Osteoblast (primary cell): ENCODE measurements at regions not wholly inside any gene's neighbourhood (a gene's known extent, or its start where the extent isn't known, plus 50 kb on each side); places are given as distances from the start of the nearest gene placed in this dataset.
"Not testable (repeated sequence)": the region's sequence is repeated elsewhere in the genome, so short reads cannot be mapped to it uniquely, and the experiment has no call there.

Source experiments
- DNase-seq: peaks from one replicate; pipeline ENCODE4 v3.0.0; 2011; ENCODE audit warnings: low spot score, mixed read lengths; ENCODE audit not compliant: insufficient read length; ENCODE audit errors: missing footprints
- H2AFZ ChIP-seq: 2 replicates; pipeline ENCODE4 v1.6.0; 2011; ENCODE audit warnings: mild to moderate bottlenecking, low read length
- H3K27ac ChIP-seq: 2 replicates; pipeline ENCODE4 v1.5.1; 2011; ENCODE audit warnings: mild to moderate bottlenecking, low read depth, low read length, moderate library complexity
- H3K27me3 ChIP-seq: 2 replicates; pipeline ENCODE4 v1.6.0; 2012; ENCODE audit warnings: mild to moderate bottlenecking, control low read depth, inconsistent platforms, low read length, moderate library complexity; ENCODE audit not compliant: insufficient read depth
- H3K36me3 ChIP-seq: 2 replicates; pipeline ENCODE4 v1.5.1; 2011; ENCODE audit warnings: mild to moderate bottlenecking, low read length, control low read depth, moderate library complexity; ENCODE audit not compliant: insufficient read depth
- H3K4me1 ChIP-seq: 2 replicates; pipeline ENCODE4 v1.5.1; 2011; ENCODE audit warnings: mild to moderate bottlenecking, low read length, control low read depth, moderate library complexity; ENCODE audit not compliant: insufficient read depth
- H3K4me2 ChIP-seq: 2 replicates; pipeline ENCODE4 v1.6.0; 2011; ENCODE audit warnings: mild to moderate bottlenecking, low read length; ENCODE audit not compliant: insufficient read depth
- H3K4me3 ChIP-seq: fragments of 200-600 bp; sonication (generic); 3 replicates; pipeline ENCODE4 v1.5.1; 2012; ENCODE audit warnings: mild to moderate bottlenecking, low read length, inconsistent platforms; ENCODE audit not compliant: insufficient read depth
- H3K79me2 ChIP-seq: 2 replicates; pipeline ENCODE4 v1.6.0; 2012; ENCODE audit warnings: mild to moderate bottlenecking, low read length, control low read depth, inconsistent platforms; ENCODE audit not compliant: insufficient read depth
- H3K9me3 ChIP-seq: 2 replicates; pipeline ENCODE4 v1.5.1; 2011; ENCODE audit warnings: low read depth, low read length, control low read depth
- H4K20me1 ChIP-seq: 2 replicates; pipeline ENCODE4 v1.6.0; 2012; ENCODE audit warnings: mild to moderate bottlenecking, low read length, control low read depth; ENCODE audit not compliant: insufficient read depth
- CTCF ChIP-seq: IDR thresholded peaks from 2 replicates; pipeline ENCODE4 v1.5.1; 2011; ENCODE audit warnings: mild to moderate bottlenecking, low read depth, low read length, moderate library complexity; ENCODE audit errors: extremely low read depth

- Histone ChIP-seq H3K4me1 (peaks cover 44% of the 10 kb centered on the region), H3K27ac (no peak overlapping the region), H3K9me3 (no peaks in the 10 kb centered on the region), H4K20me1 (no peaks in the 10 kb centered on the region), H3K4me2 (no peak overlapping the region), H3K27me3 (no peaks in the 10 kb centered on the region), H3K36me3 (no peaks in the 10 kb centered on the region), H3K79me2 (no peaks in the 10 kb centered on the region), H3K4me3 (no peak overlapping the region), H2AFZ (no peak overlapping the region)
- no peak for DNase-seq
- no peak for TF ChIP-seq CTCF
These were observed 182.8 kb downstream of the HS3ST3A1 start for GRCh38 chr17:13418891-13419290.

- H3K9me3 ChIP-seq = no peaks in the 10 kb centered on the region
- H3K27ac ChIP-seq = no peak overlapping the region
- no peak for TF ChIP-seq CTCF
- H3K36me3 ChIP-seq = no peaks in the 10 kb centered on the region
- H4K20me1 ChIP-seq = no peaks in the 10 kb centered on the region
- no peaks in the 10 kb centered on the region for H3K79me2 ChIP-seq
- no peak for DNase-seq
- no peak overlapping the region for H3K4me2 ChIP-seq
- H3K4me3 ChIP-seq = no peak overlapping the region
- H3K4me1 ChIP-seq = peaks cover 50% of the 10 kb centered on the region
- no peak overlapping the region for H2AFZ ChIP-seq
- H3K27me3 ChIP-seq = no peaks in the 10 kb centered on the region
These were observed 184.3 kb downstream of the HS3ST3A1 start for GRCh38 chr17:13417381-13417950.

GRCh38 chr17:13416748-13417363 lies 184.9 kb downstream of the HS3ST3A1 start:
- Histone ChIP-seq H4K20me1 (no peaks in the 10 kb centered on the region), H3K27ac (peak overlapping the region; percentile 80), H2AFZ (no peak overlapping the region), H3K4me2 (no peak overlapping the region), H3K4me1 (peaks cover 45% of the 10 kb centered on the region), H3K4me3 (no peak overlapping the region), H3K36me3 (no peaks in the 10 kb centered on the region), H3K9me3 (no peaks in the 10 kb centered on the region), H3K27me3 (no peaks in the 10 kb centered on the region), H3K79me2 (no peaks in the 10 kb centered on the region)
- no peak for DNase-seq
- no peak for TF ChIP-seq CTCF

- Histone ChIP-seq H3K36me3 (no peaks in the 10 kb centered on the region), H2AFZ (no peak overlapping the region), H3K27me3 (no peaks in the 10 kb centered on the region), H3K9me3 (no peaks in the 10 kb centered on the region), H3K4me3 (peak overlapping the region; percentile 34), H3K27ac (peak overlapping the region; percentile 80), H4K20me1 (no peaks in the 10 kb centered on the region), H3K79me2 (no peaks in the 10 kb centered on the region), H3K4me1 (peaks cover 40% of the 10 kb centered on the region), H3K4me2 (peak overlapping the region; percentile 73)
- TF ChIP-seq CTCF = no peak
- peak; percentile 82 for DNase-seq
These were observed 185.8 kb downstream of the HS3ST3A1 start for GRCh38 chr17:13415871-13416416.

- not testable (repeated sequence) for H3K27me3 ChIP-seq, H3K4me3 ChIP-seq, H3K4me2 ChIP-seq, H3K79me2 ChIP-seq, H3K36me3 ChIP-seq, DNase-seq, H3K9me3 ChIP-seq, H4K20me1 ChIP-seq, H2AFZ ChIP-seq
- Histone ChIP-seq H3K27ac (peak overlapping the region; percentile 80), H3K4me1 (peaks cover 37% of the 10 kb centered on the region)
These were observed 186.5 kb downstream of the HS3ST3A1 start for GRCh38 chr17:13415200-13415599.
